GM12892 (cell line): ENCODE measurements at regions not wholly inside any gene's neighbourhood (a gene's known extent, or its start where the extent isn't known, plus 50 kb on each side); places are given as distances from the start of the nearest gene placed in this dataset.

Source experiments
- POLR2A ChIP-seq: IDR thresholded peaks from 2 replicates; pipeline ENCODE4 v1.6.1; 2011; ENCODE audit warnings: low read depth, low read length, control low read depth
- POLR2AphosphoS5 ChIP-seq: IDR thresholded peaks from 2 replicates; pipeline ENCODE4 v1.6.1; 2011; ENCODE audit warnings: low read depth, low read length, control low read depth
- TAF1 ChIP-seq: IDR thresholded peaks from 2 replicates; pipeline ENCODE4 v1.6.1; 2011; ENCODE audit warnings: low read depth, mild to moderate bottlenecking, control low read depth, low read length, borderline replicate concordance

GRCh38 chr6:164414695-164415094 lies 894.7 kb downstream of the C6orf118 start:
- TF ChIP-seq POLR2A (no peak), TAF1 (no peak), POLR2AphosphoS5 (no peak)
